ENCODE measurements at regions not wholly inside any gene's neighbourhood (a gene's known extent, or its start where the extent isn't known, plus 50 kb on each side); places are given as distances from the start of the nearest gene placed in this dataset.

- no TSS peak for BruUV-seq (replicated peaks)
- POLR2A ChIA-PET = no interaction called here
- intact Hi-C loops (cut with micrococcal nuclease) = no loop called here
- no peak for ATAC-seq
- H2AFZ ChIP-seq (ENCODE audit: low read depth, low read length, poor library complexity, severe bottlenecking) = no peak overlapping the region
- H3K79me2 ChIP-seq (ENCODE audit: insufficient read depth, low read length) = no peaks in the 10 kb centered on the region
- H4K20me1 ChIP-seq (ENCODE audit: insufficient read depth) = no peaks in the 10 kb centered on the region
- H3K27ac ChIP-seq (ENCODE audit: low read depth, low read length) = no peak overlapping the region
- H3K9me3 ChIP-seq (ENCODE audit: control insufficient read depth in 1 of 2, insufficient read depth in 1 of 2, low read depth in 1 of 2, low read length in 2 of 2) = no peaks in the 10 kb centered on the region
- H3K9me2 ChIP-seq (ENCODE audit: insufficient read depth) = no peaks in the 10 kb centered on the region
- H3K4me3 ChIP-seq (replicated peaks in 1 of 2; ENCODE audit: low read depth in 1 of 2, low read length in 2 of 2) = no peak overlapping the region
- RAD21 ChIA-PET (ENCODE audit: low non-redundant PET in 1 of 2, low total read pairs in 2 of 2, uncharacterized antibody in 2 of 2, unreplicated experiment in 2 of 2) = no interaction called here
- no peak for TF ChIP-seq CEBPB (IDR thresholded peaks at IDR 0.05; ENCODE audit: low read depth)
- TF ChIP-seq ZNF274 (IDR thresholded peaks at IDR 0.05; ENCODE audit: low read depth, low read length) = no peak
- TF ChIP-seq EZH2phosphoT487 (IDR thresholded peaks at IDR 0.05; ENCODE audit: borderline replicate concordance) = no peak
- TF ChIP-seq RAD21 (IDR thresholded peaks at IDR 0.05; ENCODE audit: low read depth) = no peak
- TF ChIP-seq, protein P1, sequence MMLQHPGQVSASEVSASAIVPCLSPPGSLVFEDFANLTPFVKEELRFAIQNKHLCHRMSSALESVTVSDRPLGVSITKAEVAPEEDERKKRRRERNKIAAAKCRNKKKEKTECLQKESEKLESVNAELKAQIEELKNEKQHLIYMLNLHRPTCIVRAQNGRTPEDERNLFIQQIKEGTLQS (IDR thresholded peaks at IDR 0.05) = no peak
- DNase-seq (ENCODE audit: low read depth, low spot score) = no peak
- H3K27me3 ChIP-seq (ENCODE audit: insufficient read depth, low read length) = no peaks in the 10 kb centered on the region
- H3K4me1 ChIP-seq (ENCODE audit: control insufficient read depth in 1 of 2, insufficient read depth in 2 of 2, low read length in 2 of 2) = no peaks in the 10 kb centered on the region
- no peaks in the 10 kb centered on the region for H3K36me3 ChIP-seq (ENCODE audit: control insufficient read depth in 1 of 2, insufficient read depth in 2 of 2, low read length in 2 of 2)
- no peak overlapping the region for H3K9ac ChIP-seq (ENCODE audit: low read length)
- H3K4me2 ChIP-seq (ENCODE audit: low read length) = no peak overlapping the region
- CTCF ChIA-PET = no interaction called here
These were observed 109.6 kb upstream of the PJA2 start for GRCh38 chr5:109519416-109519815.

- no TSS peak for BruUV-seq (replicated peaks)
- POLR2A ChIA-PET = no interaction called here
- CTCF ChIA-PET = no interaction called here
- ATAC-seq = no peak
- Histone ChIP-seq H3K79me2 (ENCODE audit: insufficient read depth, low read length) (no peaks in the 10 kb centered on the region), H3K27me3 (ENCODE audit: insufficient read depth, low read length) (no peaks in the 10 kb centered on the region), H3K9ac (ENCODE audit: low read length) (no peak overlapping the region), H3K9me2 (ENCODE audit: insufficient read depth) (no peaks in the 10 kb centered on the region), H2AFZ (ENCODE audit: low read depth, low read length, poor library complexity, severe bottlenecking) (no peak overlapping the region), H3K4me1 (ENCODE audit: control insufficient read depth in 1 of 2, insufficient read depth in 2 of 2, low read length in 2 of 2) (no peaks in the 10 kb centered on the region), H3K36me3 (ENCODE audit: control insufficient read depth in 1 of 2, insufficient read depth in 2 of 2, low read length in 2 of 2) (no peaks in the 10 kb centered on the region), H4K20me1 (ENCODE audit: insufficient read depth) (no peaks in the 10 kb centered on the region), H3K9me3 (ENCODE audit: control insufficient read depth in 1 of 2, insufficient read depth in 1 of 2, low read depth in 1 of 2, low read length in 2 of 2) (no peaks in the 10 kb centered on the region), H3K4me2 (ENCODE audit: low read length) (no peak overlapping the region), H3K4me3 (replicated peaks in 1 of 2; ENCODE audit: low read depth in 1 of 2, low read length in 2 of 2) (no peak overlapping the region), H3K27ac (ENCODE audit: low read depth, low read length) (no peak overlapping the region)
- intact Hi-C loops (cut with micrococcal nuclease) = no loop called here
- no peak for DNase-seq (ENCODE audit: low read depth, low spot score)
- RAD21 ChIA-PET (ENCODE audit: low non-redundant PET in 1 of 2, low total read pairs in 2 of 2, uncharacterized antibody in 2 of 2, unreplicated experiment in 2 of 2) = no interaction called here
- TF ChIP-seq ZFX (IDR thresholded peaks at IDR 0.05) (no peak), RAD21 (IDR thresholded peaks at IDR 0.05; ENCODE audit: low read depth) (no peak), YY1 (IDR thresholded peaks at IDR 0.05; ENCODE audit: extremely low read depth, insufficient replicate concordance, low read depth, low read length) (no peak)
These were observed 106.6 kb upstream of the PJA2 start for GRCh38 chr5:109516390-109516789.

Measured in HCT116 (cell line).